HG03342 (cell line): ENCODE measurements at regions not wholly inside any gene's neighbourhood (a gene's known extent, or its start where the extent isn't known, plus 50 kb on each side); places are given as distances from the start of the nearest gene placed in this dataset.

ENCODE experiments used
- ATAC-seq: cut with Tn5 transposase; IDR thresholded peaks from one replicate; pipeline ENCODE4 v1.9.1; 2021; ENCODE audit warnings: mild to moderate bottlenecking, moderate library complexity; ENCODE audit not compliant: unreplicated experiment

- ATAC-seq = no peak
Measured at GRCh38 chr15:94535298-94536048, 304.1 kb downstream of the MCTP2 start.

DNA sequence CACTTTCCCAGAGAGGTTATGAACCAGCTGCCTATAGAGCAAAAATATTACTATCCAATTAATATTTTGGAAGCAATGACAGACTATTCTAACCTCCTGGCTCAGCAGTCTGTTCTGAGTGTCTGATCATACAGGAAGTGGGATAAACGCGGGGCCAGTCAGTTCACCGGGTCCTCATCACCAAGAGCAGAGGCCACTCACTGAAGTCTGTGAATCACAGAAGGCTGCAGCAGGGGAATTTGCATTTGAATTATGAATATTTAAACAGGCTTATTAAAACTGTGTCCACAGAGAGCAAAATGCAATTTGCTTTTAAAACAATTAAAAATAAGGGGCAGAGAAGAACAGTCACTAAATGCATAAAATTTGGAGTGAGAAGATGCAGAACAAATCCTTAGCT lies 305.2 kb downstream of the MCTP2 start:
- no peak for ATAC-seq

- ATAC-seq = no peak
Measured at GRCh38 chr15:94538280-94538679, 306.9 kb downstream of the MCTP2 start.

GRCh38 chr15:94542391-94542790 lies 311.0 kb downstream of the MCTP2 start:
- ATAC-seq = no peak

DNA sequence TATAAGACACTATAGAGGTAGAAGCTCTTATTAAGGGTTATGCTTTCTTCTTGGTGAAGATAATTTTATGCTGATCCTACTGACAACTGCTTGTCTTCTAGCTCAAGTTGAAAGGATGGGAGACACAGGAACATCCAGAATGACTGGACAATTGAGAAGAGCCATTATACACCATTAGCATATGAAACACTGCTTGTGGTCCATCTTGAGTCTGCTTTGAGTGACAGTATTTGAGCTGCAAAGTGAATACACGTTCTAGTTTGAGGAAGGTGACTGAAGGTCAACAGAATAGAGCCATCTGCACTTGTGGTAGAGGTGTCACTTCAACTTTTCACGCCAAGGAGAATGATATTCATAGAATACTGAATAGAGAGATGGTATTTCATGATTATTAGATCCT lies 315.4 kb downstream of the MCTP2 start:
- ATAC-seq = no peak

DNA sequence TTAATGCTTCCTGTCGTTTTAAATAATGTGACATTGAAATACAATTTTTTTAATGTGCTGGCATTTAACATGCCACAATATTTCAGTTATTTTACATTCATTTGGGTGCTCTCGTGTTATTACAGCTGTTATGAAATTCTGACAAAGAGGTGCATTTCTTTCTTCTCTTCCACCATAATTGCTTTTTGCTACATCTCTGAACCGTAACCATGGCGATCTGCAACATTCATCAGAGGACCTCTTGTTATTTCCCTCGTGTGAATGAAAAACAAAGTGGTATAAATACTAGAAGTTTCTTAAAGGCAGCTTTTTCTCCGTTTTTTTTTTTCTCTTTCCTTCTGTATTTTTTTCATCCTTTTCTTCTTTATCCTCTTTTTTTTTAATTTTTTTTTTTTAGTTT lies 316.4 kb downstream of the MCTP2 start:
- ATAC-seq = no peak

DNA sequence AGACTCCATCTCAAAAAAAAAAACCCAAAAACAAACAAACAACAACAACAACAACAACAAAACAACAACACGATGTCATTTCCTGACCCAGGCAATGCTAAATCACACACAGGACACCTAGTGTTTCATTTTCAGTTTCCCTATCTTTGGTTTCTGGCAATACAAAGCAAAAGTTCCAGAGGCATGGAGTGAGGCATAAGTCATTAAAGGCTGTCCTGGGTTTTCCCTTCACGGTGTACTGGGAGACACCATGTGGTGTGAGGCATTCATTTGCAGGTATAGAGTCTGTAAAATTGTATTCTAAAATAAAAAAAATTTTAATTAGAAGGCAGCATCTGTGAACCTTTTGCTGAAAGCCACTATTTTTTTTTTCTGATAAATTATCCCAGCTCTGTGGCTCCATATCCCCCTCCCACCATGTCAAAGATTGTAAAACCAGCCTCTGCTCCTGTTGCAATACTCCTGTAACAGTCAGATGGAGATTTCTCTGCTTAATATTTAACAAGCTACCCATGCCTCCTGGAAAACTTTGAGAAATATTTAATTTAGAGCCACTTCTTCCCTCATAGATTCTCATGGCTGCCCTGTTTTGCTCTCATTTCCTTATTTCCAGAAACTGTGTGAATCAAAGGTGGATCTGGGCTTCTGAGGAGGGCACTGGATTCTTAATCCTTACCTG lies 324.6 kb downstream of the MCTP2 start:
- no peak for ATAC-seq

GRCh38 chr15:94561036-94561689 lies 329.8 kb downstream of the MCTP2 start:
- no peak for ATAC-seq

DNA sequence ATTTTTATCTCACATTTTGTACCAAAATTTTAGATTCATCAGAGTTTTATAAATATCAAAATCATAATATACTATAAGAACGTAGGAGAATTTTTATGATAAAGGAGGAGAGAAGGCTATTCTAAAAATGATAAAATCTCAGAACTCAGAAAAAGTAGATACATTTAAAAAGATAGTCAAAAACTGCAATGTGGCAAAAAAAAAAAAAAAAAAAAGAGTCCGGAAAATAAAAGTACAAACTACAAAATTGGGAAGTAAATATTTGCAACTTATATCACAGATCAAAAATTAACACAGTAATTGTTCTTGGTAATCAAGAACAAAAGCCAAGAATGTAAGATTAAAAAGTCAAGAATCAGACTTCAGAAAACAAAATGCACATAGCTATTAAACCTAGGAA lies 332.1 kb downstream of the MCTP2 start:
- no peak for ATAC-seq

DNA sequence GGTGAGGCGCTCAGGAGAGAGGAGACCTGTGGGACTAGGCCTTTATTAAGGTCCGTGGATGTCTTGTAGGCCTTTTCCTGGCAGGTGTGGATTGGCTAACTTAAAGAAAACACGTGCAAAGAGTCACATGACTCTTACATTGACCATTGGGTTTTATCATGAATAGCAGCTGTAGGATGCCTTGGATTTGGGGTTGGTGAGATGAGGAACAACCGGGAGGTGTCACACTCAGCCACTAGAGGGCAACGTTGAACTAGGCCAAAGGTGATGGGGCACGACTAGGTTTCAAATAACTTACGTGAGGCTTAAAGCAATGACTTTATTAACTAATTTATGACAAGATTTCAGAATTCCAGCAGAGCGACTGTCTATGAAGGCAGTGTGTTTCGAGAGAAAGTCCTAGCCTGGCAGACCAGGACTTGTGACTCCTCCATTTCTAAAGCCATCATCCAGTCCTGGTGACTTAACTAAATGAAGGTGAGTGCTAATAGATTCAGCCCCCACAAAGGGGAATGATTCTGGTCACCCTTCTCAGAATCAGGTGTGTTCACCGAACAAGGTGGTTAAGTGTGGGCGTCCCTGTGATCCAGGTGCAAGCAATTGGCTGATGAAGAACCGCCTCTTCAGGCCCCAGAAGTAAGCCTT lies 345.6 kb downstream of the MCTP2 start:
- peak; percentile 90 for ATAC-seq

DNA sequence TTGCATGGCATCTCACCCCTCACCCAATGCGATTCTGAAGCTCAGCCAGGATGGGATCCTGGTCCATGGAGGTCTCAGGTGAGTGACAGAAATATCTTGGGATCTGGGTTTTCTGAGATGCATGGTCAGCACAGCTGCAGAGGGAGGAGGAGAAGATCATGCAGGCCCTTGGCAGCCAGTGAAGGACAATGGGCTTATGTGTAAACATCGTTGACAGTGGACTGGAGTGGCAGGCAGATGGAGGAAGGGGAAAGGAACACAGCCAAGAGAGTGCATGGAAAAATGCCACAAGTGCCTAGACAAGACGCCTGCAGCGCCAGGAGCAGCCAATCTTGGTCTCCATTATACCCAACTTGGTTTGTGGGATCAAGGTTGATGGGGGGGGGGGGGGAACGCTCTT lies 347.9 kb downstream of the MCTP2 start:
- ATAC-seq = no peak

DNA sequence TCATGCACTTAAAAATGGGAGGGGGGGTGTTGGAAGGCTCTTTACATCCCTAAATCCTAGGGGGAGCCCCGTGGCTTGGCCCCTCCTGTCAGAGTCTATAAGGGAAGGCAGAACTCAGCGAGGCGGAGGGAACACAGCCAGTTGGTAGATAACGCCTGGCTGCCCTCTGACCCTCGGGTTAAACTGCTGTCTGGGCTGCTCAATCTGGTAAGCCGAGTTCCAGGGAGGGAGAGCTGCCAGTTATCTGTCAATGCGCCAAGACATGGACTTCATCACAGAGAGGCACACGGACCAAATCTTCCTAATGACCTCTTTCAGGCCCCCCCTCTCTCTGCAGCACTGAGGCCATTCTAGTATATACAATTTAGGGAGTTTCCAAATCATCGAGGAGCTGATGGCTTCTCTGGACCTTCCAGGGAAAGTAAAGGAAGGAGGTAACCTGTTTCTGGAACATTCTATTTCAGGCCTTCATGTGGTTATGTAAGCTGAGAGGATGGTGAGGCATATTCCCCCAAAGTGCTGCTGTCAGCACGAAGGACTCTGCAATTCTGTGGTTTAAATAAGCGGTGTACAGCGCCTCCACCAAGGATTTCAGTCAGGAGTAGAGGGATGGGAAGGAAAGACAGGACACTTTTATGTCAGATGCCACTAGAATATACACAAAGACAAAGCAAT lies 349.0 kb downstream of the MCTP2 start:
- ATAC-seq = no peak

GRCh38 chr15:94582368-94582767 lies 351.0 kb downstream of the MCTP2 start:
- ATAC-seq = peak; percentile 43

DNA sequence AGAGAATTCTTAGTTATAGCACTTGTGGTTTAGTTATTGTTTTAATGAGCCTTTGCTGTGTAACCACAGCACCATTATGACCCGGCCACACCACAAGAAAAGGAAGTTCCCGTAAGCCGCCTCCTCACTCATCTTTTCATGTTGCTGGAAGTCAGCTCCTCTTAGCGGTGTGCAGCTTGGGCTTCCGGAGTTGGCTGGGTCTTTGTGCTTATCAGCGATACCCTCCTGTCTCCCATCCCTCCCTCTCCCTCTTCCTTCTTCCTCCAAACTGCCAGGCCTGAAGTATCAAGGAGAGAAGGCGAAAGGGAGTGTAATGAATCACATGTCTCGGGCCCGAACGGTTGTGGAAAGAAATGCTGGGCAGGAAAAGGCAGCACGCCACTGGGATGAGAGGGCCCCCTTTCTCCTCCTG lies 353.5 kb downstream of the MCTP2 start:
- ATAC-seq = peak; percentile 77

- peak; percentile 63 for ATAC-seq
Measured at GRCh38 chr15:94586099-94586498, 354.7 kb downstream of the MCTP2 start.

GRCh38 chr15:94587113-94587512 lies 355.8 kb downstream of the MCTP2 start:
- no peak for ATAC-seq

GRCh38 chr15:94588993-94589392 lies 357.6 kb downstream of the MCTP2 start:
- ATAC-seq = no peak

- no peak for ATAC-seq
Measured at GRCh38 chr15:94592495-94592894, 361.1 kb downstream of the MCTP2 start.

GRCh38 chr15:94596707-94597106 lies 365.3 kb downstream of the MCTP2 start:
- ATAC-seq = no peak

GRCh38 chr15:94600505-94600904 lies 369.1 kb downstream of the MCTP2 start:
- no peak for ATAC-seq
